ENCODE measurements at regions not wholly inside any gene's neighbourhood (a gene's known extent, or its start where the extent isn't known, plus 50 kb on each side); places are given as distances from the start of the nearest gene placed in this dataset.

DNA sequence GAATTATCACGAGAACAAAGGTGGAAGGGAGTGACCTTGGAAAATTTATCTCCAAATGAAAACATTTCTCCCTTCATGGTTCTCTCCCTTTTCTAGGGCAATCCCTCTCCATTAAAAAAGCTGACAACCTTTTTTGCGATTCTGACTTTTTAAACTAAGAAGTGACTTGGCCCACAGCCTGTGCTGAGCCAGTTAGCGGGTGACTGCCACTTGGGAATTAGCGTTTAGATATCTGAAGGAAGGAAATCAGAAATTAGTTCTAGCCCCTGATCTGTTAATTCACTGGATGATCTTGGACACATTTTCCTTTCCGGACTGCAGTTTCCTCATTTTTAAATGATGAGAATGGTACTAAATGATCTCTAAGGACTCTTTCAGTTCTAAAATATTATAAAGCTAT is 245.0 kb downstream of the FBXO8 start:
- in situ Hi-C loops (cut with MboI; ENCODE audit: low pct_unique_long_range_greater_than_20kb, low sequenced_read_pairs, unreplicated experiment), result no loop called here
- DNase-seq (ENCODE audit: low spot score), result no peak
- TF ChIP-seq, protein P1, sequence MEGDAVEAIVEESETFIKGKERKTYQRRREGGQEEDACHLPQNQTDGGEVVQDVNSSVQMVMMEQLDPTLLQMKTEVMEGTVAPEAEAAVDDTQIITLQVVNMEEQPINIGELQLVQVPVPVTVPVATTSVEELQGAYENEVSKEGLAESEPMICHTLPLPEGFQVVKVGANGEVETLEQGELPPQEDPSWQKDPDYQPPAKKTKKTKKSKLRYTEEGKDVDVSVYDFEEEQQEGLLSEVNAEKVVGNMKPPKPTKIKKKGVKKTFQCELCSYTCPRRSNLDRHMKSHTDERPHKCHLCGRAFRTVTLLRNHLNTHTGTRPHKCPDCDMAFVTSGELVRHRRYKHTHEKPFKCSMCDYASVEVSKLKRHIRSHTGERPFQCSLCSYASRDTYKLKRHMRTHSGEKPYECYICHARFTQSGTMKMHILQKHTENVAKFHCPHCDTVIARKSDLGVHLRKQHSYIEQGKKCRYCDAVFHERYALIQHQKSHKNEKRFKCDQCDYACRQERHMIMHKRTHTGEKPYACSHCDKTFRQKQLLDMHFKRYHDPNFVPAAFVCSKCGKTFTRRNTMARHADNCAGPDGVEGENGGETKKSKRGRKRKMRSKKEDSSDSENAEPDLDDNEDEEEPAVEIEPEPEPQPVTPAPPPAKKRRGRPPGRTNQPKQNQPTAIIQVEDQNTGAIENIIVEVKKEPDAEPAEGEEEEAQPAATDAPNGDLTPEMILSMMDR (IDR thresholded peaks at IDR 0.05; ENCODE audit: extremely low read depth, insufficient read depth, missing control alignments), result no peak

DNA sequence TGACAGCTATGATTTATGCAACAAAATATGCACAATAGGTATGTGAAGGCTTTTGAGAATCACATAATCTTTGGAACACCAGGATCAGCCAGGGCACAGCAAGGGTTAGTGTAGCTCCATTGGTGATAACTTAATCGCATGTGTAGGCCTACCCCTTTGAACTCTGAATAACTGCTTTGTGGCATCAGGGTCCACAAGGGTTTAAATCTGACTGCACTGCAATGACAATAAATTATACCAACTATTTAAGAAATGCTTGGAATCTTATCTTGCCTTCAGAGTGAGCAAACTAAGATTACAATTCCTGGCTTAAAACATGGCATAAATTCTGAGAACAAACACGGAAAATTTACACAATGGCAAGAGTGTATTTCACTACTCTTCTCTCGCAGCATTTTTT is 245.8 kb downstream of the FBXO8 start:
- in situ Hi-C loops (cut with MboI; ENCODE audit: low pct_unique_long_range_greater_than_20kb, low sequenced_read_pairs, unreplicated experiment), result no loop called here
- no peak for DNase-seq (ENCODE audit: low spot score)
- TF ChIP-seq, protein P1 (IDR thresholded peaks at IDR 0.05; ENCODE audit: extremely low read depth, insufficient read depth, missing control alignments), result no peak

DNA sequence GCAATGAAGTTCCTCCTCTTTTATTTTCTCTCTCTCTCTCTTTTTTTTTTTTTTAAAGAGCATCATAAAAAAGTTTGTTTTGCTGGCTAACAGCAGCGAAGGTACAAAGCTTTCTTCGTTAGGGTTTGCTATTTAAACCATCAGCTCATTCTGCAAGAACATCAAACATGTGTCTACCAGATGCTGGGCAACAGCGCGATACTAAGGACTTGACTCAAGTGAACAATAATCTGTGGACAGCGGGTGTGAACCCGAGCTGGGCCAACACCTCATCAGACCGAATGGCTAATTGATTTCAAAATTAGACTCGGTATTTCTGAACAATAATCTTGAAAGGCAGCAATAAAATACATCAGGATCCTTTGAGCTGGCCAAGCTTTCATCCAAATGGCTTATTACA is 246.4 kb downstream of the FBXO8 start:
- TF ChIP-seq, protein P1 (IDR thresholded peaks at IDR 0.05; ENCODE audit: extremely low read depth, insufficient read depth, missing control alignments), result no peak
- in situ Hi-C loops (cut with MboI; ENCODE audit: low pct_unique_long_range_greater_than_20kb, low sequenced_read_pairs, unreplicated experiment), result no loop called here
- DNase-seq (ENCODE audit: low spot score), result no peak

DNA sequence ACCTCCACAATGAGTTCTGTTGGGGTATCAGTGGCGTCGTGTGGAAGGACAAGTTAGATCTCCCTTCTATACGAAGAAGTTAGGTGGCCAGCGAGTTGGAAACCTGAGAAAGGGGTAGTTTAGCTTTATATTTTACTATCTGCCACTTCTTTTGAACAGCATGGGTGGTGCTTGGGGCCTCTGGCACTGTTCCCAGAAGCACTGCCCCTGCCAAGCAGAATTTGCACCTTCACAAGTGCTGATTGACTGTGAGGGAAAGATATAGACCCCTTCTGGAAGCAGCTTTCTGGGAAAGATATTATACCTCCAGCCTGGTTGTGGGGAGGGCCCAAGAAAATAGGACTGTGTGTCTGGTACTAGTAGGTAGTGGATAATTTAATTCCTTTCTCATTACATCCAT is 246.9 kb downstream of the FBXO8 start:
- in situ Hi-C loops (cut with MboI; ENCODE audit: low pct_unique_long_range_greater_than_20kb, low sequenced_read_pairs, unreplicated experiment), result no loop called here
- TF ChIP-seq, protein P1 (IDR thresholded peaks at IDR 0.05; ENCODE audit: extremely low read depth, insufficient read depth, missing control alignments), result no peak
- no peak for DNase-seq (ENCODE audit: low spot score)

DNA sequence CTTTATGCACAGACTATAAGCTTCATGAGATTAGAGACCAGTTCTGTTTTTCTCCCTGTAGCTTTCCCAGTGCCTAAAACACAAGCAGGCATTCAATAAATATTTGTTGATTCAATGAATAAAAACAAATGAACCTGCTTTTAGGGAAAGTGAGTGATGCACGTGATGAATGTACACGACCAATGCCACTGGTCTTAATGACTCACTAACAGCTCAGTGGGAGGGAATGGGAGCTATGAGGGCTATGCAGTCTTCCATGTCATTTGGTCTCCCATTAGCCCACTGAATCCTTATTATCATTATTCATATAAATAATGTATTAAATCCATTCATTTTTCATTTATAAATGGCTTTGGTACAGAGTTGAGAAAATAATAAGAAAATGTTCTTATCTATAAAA is 247.4 kb downstream of the FBXO8 start:
- TF ChIP-seq, protein P1 (IDR thresholded peaks at IDR 0.05; ENCODE audit: extremely low read depth, insufficient read depth, missing control alignments), result no peak
- no peak for DNase-seq (ENCODE audit: low spot score)
- in situ Hi-C loops (cut with MboI; ENCODE audit: low pct_unique_long_range_greater_than_20kb, low sequenced_read_pairs, unreplicated experiment), result no loop called here

DNA sequence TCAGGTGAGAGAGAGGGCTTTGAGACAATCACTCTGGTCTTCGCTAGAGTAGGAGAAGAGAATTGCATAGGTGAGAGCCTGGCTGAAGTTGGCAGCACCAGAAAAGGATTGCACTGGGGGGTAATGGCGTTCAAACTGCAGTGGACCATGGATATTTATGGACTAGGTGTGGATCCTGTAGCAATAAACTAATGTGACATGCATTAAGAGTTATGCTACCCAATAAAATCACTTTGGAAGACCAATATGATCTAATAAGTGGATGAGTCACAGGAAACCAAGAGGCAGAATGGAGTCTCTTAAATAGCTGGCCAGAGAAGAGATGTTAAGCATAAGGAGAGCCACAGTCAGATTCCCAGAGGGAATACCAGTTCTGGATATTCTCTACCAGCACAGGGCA is 259.8 kb downstream of the FBXO8 start:
- TF ChIP-seq, protein P1 (IDR thresholded peaks at IDR 0.05; ENCODE audit: extremely low read depth, insufficient read depth, missing control alignments), result no peak
- in situ Hi-C loops (cut with MboI; ENCODE audit: low pct_unique_long_range_greater_than_20kb, low sequenced_read_pairs, unreplicated experiment), result no loop called here
- no peak for DNase-seq (ENCODE audit: low spot score)

DNA sequence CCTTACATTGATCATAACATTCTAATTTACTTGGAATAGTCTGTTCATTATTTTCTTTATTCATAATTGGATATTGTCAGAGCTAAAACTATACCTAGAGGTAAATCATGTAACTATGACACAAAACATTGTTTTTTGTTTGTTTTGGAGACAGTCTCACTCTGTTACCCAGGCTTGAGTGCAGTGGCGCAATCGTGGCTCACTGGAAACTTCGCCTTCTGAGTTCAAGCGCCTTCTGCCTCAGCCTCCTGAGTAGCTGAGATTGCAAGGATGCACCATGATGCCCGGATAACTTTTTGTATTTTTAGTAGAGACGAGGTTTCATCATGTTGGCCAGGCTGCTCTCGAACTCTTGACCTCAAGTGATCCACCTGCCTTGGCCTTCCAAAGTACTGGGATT is 265.2 kb downstream of the FBXO8 start:
- TF ChIP-seq, protein P1 (IDR thresholded peaks at IDR 0.05; ENCODE audit: extremely low read depth, insufficient read depth, missing control alignments), result no peak
- in situ Hi-C loops (cut with MboI; ENCODE audit: low pct_unique_long_range_greater_than_20kb, low sequenced_read_pairs, unreplicated experiment), result no loop called here
- DNase-seq (ENCODE audit: low spot score), result no peak
